A673 (cell line): ENCODE measurements at regions not wholly inside any gene's neighbourhood (a gene's known extent, or its start where the extent isn't known, plus 50 kb on each side); places are given as distances from the start of the nearest gene placed in this dataset.

ENCODE experiments used
- CTCF ChIP-seq: fragments of 300-800, 200-600 bp; sonication (generic); conservative IDR thresholded peaks from 2 replicates; pipeline ENCODE4 v1.5.1; 2017; ENCODE audit warnings: low read depth, mild to moderate bottlenecking, antibody characterized with exemption, low read length, moderate library complexity, mixed read lengths
- EZH2 ChIP-seq: fragments of 200-600 bp; sonication (generic); IDR thresholded peaks from 2 replicates; pipeline ENCODE4 v1.6.1; 2017; ENCODE audit warnings: borderline replicate concordance, low read depth, mild to moderate bottlenecking, mixed read lengths, antibody characterized with exemption, low read length; ENCODE audit not compliant: poor library complexity, severe bottlenecking

GRCh38 chr6:156562019-156562418 lies 215.2 kb upstream of the ARID1B start:
- TF ChIP-seq CTCF (no peak), EZH2 (no peak)
